OCI-LY7 (cell line): ENCODE measurements at regions not wholly inside any gene's neighbourhood (a gene's known extent, or its start where the extent isn't known, plus 50 kb on each side); places are given as distances from the start of the nearest gene placed in this dataset.
"Not testable (repeated sequence)": the region's sequence is repeated elsewhere in the genome, so short reads cannot be mapped to it uniquely, and the experiment has no call there.

ENCODE experiments used
- BruUV-seq: library from RNA; stranded (reverse); fragments of 400-500 nt; replicated peaks from 2 replicates; lab custom pipeline; 2021; lab: Mats Ljungman, UMichigan
- CTCF ChIA-PET: fragments of 300-600 bp; sonication (Branson Sonifier 250); formaldehyde crosslinking; loops from one replicate; lab custom pipeline; 2022; ENCODE audit warnings: antibody characterized with exemption; ENCODE audit not compliant: unreplicated experiment; lab: Charles Lee
- POLR2A ChIA-PET: fragments of 300-600 bp; sonication (Branson Sonifier 250); formaldehyde crosslinking; loops from one replicate; lab custom pipeline; 2022; ENCODE audit warnings: antibody characterized with exemption; lab: Charles Lee
- DNase-seq: peaks from one replicate; pipeline ENCODE4 v3.0.0-alpha.2; 2015; ENCODE audit warnings: low spot score
- H2AFZ ChIP-seq: fragments of 200-600 bp; sonication (generic), shearing (Covaris generic); 2 replicates; pipeline ENCODE4 v1.6.1; 2014; ENCODE audit warnings: mild to moderate bottlenecking, antibody characterized with exemption, low read length, moderate library complexity
- H3K27ac ChIP-seq: fragments of 200-600 bp; sonication (generic); 2 replicates; pipeline ENCODE4 v1.5.1; 2014; ENCODE audit warnings: mixed run types, low read depth, mild to moderate bottlenecking, moderate library complexity, low read length, inconsistent platforms; ENCODE audit not compliant: poor library complexity, severe bottlenecking
- H3K36me3 ChIP-seq: fragments of 200-600 bp; sonication (generic); 2 replicates; pipeline ENCODE4 v1.6.1; 2014; ENCODE audit warnings: mild to moderate bottlenecking, antibody characterized with exemption, low read length, moderate library complexity, mixed read lengths; ENCODE audit not compliant: insufficient read depth
- H3K4me1 ChIP-seq: fragments of 200-600 bp; sonication (generic); 2 replicates; pipeline ENCODE4 v1.5.1; 2014; ENCODE audit warnings: mild to moderate bottlenecking, low read length; ENCODE audit not compliant: insufficient read depth, poor library complexity, severe bottlenecking
- H3K4me2 ChIP-seq: fragments of 200-600 bp; sonication (generic); 2 replicates; pipeline ENCODE4 v1.6.1; 2014; ENCODE audit warnings: mild to moderate bottlenecking, low read length
- H3K4me3 ChIP-seq: fragments of 200-600 bp; sonication (generic); 2 replicates; pipeline ENCODE4 v1.5.1; 2014; ENCODE audit warnings: mild to moderate bottlenecking, low read depth, low read length; ENCODE audit not compliant: poor library complexity, severe bottlenecking
- H3K79me2 ChIP-seq: fragments of 200-600 bp; sonication (generic); 2 replicates; pipeline ENCODE4 v1.6.1; 2016; ENCODE audit warnings: low read depth, mild to moderate bottlenecking, low read length, moderate library complexity, mixed read lengths; ENCODE audit not compliant: insufficient read depth
- H3K9me2 ChIP-seq: fragments of 200-600 bp; sonication (generic); 2 replicates; pipeline ENCODE4 v1.6.1; 2016; ENCODE audit warnings: mild to moderate bottlenecking, low read length, mixed read lengths; ENCODE audit not compliant: insufficient read depth
- H3K9me3 ChIP-seq: fragments of 200-600 bp; sonication (generic); 2 replicates; pipeline ENCODE4 v1.6.1; 2014; ENCODE audit warnings: mild to moderate bottlenecking, mixed run types, low read length, mixed read lengths
- H4K20me1 ChIP-seq: fragments of 200-600 bp; sonication (generic); 2 replicates; pipeline ENCODE4 v1.6.1; 2014; ENCODE audit warnings: mild to moderate bottlenecking, antibody characterized with exemption, low read length, moderate library complexity, mixed read lengths; ENCODE audit not compliant: insufficient read depth
- EZH2phosphoT487 ChIP-seq: fragments of 200-600 bp; sonication (generic); IDR thresholded peaks from 2 replicates; pipeline ENCODE4 v1.6.1; 2018; ENCODE audit warnings: low read depth, borderline replicate concordance, mild to moderate bottlenecking, mixed run types, antibody characterized with exemption, low read length, moderate library complexity, mixed read lengths
- intact Hi-C: fragments of 100-400 bp; cut with micrococcal nuclease; formaldehyde crosslinking; loops from one replicate; pipeline ENCODE4 v1.10.0; 2022; ENCODE audit not compliant: unreplicated experiment
- TF ChIP-seq, protein P1 (sequence below): fragments of 200-600 bp; sonication (generic); conservative IDR thresholded peaks from 2 replicates; pipeline ENCODE4 v1.5.1; 2014; ENCODE audit warnings: mild to moderate bottlenecking, antibody characterized with exemption, low read length, moderate library complexity, mixed read lengths

GRCh38 chr14:106228541-106229158 is 702.3 kb downstream of the TMEM121 start:
- DNase-seq = peak; percentile 67
- Histone ChIP-seq H3K4me1 (peaks cover 35% of the 10 kb centered on the region), H3K79me2 (no peaks in the 10 kb centered on the region), H3K9me2 (no peaks in the 10 kb centered on the region), H3K36me3 (no peaks in the 10 kb centered on the region), H2AFZ (peak overlapping the region; percentile 97), H3K9me3 (no peaks in the 10 kb centered on the region), H3K4me2 (peak overlapping the region; percentile 56), H3K4me3 (peak overlapping the region; percentile 41), H3K27ac (peak overlapping the region; percentile 34), H4K20me1 (no peaks in the 10 kb centered on the region)
- ChIA-PET POLR2A (no interaction called here), CTCF (interaction anchor here (1.5 kb wide), 1 partner anchor 399 kb away, joined by 3 read pairs; no protein-coding TSS in a partner anchor)
- intact Hi-C loops = no loop called here
- no TSS peak for BruUV-seq
- TF ChIP-seq, protein P1, sequence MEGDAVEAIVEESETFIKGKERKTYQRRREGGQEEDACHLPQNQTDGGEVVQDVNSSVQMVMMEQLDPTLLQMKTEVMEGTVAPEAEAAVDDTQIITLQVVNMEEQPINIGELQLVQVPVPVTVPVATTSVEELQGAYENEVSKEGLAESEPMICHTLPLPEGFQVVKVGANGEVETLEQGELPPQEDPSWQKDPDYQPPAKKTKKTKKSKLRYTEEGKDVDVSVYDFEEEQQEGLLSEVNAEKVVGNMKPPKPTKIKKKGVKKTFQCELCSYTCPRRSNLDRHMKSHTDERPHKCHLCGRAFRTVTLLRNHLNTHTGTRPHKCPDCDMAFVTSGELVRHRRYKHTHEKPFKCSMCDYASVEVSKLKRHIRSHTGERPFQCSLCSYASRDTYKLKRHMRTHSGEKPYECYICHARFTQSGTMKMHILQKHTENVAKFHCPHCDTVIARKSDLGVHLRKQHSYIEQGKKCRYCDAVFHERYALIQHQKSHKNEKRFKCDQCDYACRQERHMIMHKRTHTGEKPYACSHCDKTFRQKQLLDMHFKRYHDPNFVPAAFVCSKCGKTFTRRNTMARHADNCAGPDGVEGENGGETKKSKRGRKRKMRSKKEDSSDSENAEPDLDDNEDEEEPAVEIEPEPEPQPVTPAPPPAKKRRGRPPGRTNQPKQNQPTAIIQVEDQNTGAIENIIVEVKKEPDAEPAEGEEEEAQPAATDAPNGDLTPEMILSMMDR = no peak; the same call in 1 of the 2 replicates
- no peak for TF ChIP-seq EZH2phosphoT487

GRCh38 chr14:106230071-106230470 is 703.7 kb downstream of the TMEM121 start:
- Histone ChIP-seq H3K4me2 (no peak overlapping the region), H3K27ac (no peak overlapping the region), H3K4me1 (peaks cover 40% of the 10 kb centered on the region), H2AFZ (no peak overlapping the region), H3K4me3 (no peak overlapping the region), H3K9me2 (no peaks in the 10 kb centered on the region), H3K9me3 (no peaks in the 10 kb centered on the region), H4K20me1 (no peaks in the 10 kb centered on the region), H3K36me3 (no peaks in the 10 kb centered on the region), H3K79me2 (no peaks in the 10 kb centered on the region)
- no peak for DNase-seq
- BruUV-seq = no TSS peak
- CTCF ChIA-PET = no interaction called here
- intact Hi-C loops = no loop called here
- POLR2A ChIA-PET = no interaction called here
- TF ChIP-seq, protein P1 = no peak
- TF ChIP-seq EZH2phosphoT487 = no peak

- Histone ChIP-seq H2AFZ (0 out of 2 replicates have a peak overlapping the region, but pooled peaks have one; percentile 19), H3K4me1 (peaks cover 38% of the 10 kb centered on the region)
- BruUV-seq, CTCF ChIA-PET, H3K9me2 ChIP-seq, H3K27ac ChIP-seq, H3K36me3 ChIP-seq, intact Hi-C loops, H4K20me1 ChIP-seq, DNase-seq, H3K4me3 ChIP-seq, H3K79me2 ChIP-seq, H3K4me2 ChIP-seq, H3K9me3 ChIP-seq: not testable (repeated sequence)
- POLR2A ChIA-PET = interaction anchor here (1.0 kb wide), 1 partner anchor 30 kb away, joined by 4 read pairs; no protein-coding TSS in a partner anchor
- TF ChIP-seq, protein P1 = peak; percentile 20; the same call in 1 of the 2 replicates
Observed at GRCh38 chr14:106233191-106233590, 706.8 kb downstream of the TMEM121 start.
